GM21526 (cell line): ENCODE measurements at regions not wholly inside any gene's neighbourhood (a gene's known extent, or its start where the extent isn't known, plus 50 kb on each side); places are given as distances from the start of the nearest gene placed in this dataset.
"Not testable (repeated sequence)": the region's sequence is repeated elsewhere in the genome, so short reads cannot be mapped to it uniquely, and the experiment has no call there.

ENCODE experiments used
- ATAC-seq: cut with Tn5 transposase; IDR thresholded peaks from one replicate; pipeline ENCODE4 v1.9.1; 2021; ENCODE audit warnings: moderate library complexity; ENCODE audit not compliant: unreplicated experiment, low FRiP score

DNA sequence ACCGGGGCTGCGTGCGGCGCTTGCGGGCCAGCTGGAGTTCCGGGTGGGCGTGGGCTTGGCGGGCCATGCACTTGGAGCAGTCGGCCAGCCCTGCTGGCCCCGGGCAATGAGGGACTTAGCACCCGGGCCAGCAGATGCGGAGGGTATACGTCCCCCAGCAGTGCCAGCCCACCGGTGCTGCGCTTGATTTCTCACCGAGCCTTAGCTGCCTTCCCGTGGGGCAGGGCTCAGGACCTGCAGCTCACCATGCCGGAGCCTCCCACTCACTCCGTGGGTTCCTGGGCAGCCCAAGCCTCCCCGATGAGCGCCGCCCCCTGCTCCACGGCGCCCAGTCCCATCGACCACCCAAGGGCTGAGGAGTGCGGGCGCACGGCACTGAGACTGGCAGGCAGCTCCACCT is 51.4 kb upstream of the INPP4B start:
- not testable (repeated sequence) for ATAC-seq

- no peak for ATAC-seq
Measured at GRCh38 chr4:142900622-142901021, 54.5 kb upstream of the INPP4B start.

GRCh38 chr4:142901166-142901662 is 55.1 kb upstream of the INPP4B start:
- ATAC-seq: no peak

DNA sequence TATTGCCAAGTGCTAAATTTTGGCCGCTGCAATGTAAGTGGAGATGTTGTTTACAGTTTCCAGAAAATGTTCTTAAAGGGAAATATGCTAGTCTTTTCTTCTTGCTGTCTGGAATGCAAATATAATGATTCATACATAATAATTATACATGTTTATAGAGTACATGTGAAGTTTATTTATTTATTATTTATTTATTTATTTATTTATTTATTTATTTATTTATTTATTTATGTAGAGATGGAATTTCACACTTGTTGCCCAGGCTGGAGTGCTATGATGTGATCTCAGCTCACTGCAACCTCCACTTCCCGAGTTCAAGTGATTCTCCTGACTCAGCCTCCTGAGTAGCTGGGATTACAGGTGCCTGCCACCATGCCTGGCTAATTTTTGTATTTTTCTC is 57.5 kb upstream of the INPP4B start:
- ATAC-seq: not testable (repeated sequence)

DNA sequence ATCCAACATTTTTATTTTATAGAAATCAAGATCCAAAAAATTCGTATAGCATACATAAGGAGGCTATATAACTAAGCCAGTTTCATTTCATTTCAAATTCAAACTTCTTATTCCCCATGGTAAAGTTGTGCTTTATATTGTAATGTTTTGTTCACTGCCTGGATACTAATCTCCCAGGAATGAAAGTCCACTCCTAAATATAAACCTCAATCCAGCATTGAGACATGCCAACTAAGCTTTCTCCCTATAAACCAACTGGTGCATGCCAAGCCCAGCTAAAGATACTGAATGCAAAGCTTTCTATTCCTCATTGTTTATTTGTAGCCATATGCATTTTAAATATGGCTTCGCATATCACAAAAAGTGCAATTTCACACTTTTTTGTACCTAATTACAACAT is 63.8 kb upstream of the INPP4B start:
- no peak for ATAC-seq

DNA sequence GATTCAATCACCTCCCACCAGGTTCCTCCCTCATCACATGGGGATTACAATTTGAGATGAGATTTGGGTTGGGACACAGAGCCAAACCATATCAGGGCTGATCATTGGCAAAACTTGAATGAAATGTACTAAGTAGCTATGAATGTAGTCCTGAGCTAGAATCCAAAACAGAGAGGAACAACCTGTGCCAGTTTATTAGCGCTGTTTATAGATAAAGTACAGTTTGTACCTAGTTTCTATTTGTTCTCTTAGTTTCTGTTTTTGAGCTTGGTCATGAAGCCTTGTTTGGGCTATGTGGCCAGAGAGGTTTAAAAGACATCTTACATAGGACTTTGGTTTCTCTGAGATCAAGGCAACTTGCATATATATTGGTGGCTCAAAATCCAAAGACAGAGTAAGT is 66.9 kb upstream of the INPP4B start:
- ATAC-seq: no peak

GRCh38 chr4:142913461-142914030 is 67.4 kb upstream of the INPP4B start:
- ATAC-seq: no peak

DNA sequence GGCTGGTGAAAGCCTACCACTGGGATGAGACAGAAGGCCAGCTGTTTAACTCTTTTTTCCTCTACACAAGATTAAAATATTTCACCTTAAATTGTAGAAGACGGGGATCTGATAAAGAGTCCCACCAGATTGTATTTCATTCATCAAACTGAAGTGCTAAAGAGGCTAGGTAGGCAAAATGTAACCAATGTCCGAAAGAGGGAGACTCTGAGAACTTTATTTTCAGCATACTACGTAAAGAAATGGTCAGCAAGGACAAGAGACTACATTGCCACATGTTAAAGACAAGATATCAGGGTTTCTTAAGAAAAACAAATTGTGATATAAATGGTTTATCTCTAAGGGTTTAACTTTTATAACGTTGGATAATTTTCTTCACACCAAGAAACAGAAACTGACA is 71.6 kb upstream of the INPP4B start:
- ATAC-seq: no peak

GRCh38 chr4:142922720-142923119 is 76.6 kb upstream of the INPP4B start:
- no peak for ATAC-seq

GRCh38 chr4:142923619-142924018 is 77.5 kb upstream of the INPP4B start:
- no peak for ATAC-seq

GRCh38 chr4:142925161-142925560 is 79.1 kb upstream of the INPP4B start:
- ATAC-seq: no peak

DNA sequence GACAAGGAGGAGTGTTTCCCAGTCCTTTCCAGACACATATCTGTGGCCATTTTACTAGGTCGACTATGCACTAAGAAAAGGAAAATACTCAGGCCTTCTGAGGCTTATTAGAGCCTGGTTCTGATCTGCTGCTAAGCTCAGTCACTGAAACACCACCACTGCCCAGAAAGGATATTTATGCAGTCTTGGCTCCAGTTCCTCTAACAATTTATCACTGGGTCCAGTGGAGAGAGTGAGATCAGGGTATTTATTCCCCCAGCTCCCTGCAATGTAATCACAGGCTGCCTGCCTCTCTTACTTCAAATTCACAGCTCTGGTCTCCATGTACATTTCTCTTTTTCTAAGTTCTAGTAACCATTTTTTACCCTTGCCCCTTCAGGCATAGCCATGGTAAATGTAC is 81.6 kb upstream of the INPP4B start:
- ATAC-seq: no peak

DNA sequence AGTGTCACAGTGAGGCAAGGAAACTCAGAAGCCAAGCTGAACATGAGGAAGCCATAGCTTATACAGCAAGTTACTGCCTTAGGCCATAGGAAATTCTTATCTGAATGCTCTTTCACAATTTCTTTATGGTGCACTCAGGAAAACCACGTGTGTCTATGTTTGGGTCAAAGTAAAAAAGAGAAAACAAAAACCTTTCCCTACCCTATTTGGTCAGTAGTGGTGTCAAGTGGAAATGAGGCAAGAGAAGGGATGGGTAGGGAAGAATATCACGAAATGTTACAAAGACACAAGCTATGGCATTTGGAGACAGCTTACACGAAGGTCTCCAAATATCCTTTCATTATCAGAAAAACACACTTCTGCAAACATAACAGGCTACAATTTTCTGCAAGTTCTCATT is 83.4 kb upstream of the INPP4B start:
- ATAC-seq: no peak

GRCh38 chr4:142933207-142933606 is 87.1 kb upstream of the INPP4B start:
- no peak for ATAC-seq

DNA sequence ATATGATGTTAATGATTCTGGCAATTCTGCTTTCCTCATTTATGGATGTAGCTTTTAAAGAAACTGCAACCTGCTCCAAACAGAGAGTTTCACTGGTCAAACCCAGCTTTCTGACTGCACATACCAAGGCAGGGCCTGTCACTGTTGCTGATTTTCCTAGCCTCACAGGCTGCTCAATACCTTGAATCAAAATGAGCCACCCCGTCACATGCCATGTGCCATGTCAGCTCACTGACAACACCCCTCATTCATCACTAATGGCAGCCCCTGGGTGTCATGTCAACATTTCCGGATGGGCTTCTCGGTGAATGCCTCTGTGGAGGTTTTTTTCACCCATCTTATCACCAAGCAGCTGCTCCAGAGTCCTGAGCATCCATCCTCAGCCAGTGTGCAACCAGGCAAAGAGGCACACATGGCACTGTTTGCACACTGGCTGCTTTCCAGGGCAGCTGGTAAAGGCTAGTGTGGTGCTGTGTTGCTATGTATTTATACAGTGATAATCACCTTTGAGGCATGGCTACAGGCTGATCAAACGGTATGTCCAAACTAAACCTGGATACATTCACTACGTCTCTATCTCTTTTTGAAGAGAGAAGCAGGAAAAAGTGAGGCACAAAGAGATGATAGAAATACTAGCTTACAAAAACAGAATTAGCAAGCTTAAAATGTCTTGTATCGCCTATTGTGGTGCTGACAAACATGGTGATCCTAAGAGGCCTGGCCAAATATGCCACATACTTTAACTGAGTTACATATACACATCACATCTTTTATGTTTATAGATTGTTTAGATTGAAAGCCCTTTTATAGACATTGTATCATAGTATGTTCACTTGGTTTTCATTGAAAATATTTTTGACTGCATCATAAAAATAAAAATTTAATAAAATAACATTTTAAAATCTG is 94.6 kb upstream of the INPP4B start:
- no peak for ATAC-seq

DNA sequence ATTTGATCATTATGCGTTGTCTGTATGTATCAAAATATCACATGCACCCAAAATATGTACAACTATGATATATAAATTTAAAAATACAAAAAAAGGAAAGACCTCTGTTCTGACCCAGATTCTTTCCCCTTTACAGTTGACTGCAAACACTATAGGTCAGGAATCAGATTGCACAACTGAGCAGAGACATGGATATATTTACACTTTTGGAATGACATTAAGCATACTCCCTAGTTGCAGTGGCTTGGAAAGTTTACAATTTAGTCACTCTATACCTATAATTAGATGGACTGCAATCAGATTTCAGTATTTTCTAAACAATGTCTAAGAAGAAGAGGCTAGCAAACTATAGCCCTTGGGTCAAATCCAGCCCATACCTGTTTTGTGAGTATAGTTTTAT is 98.5 kb upstream of the INPP4B start:
- no peak for ATAC-seq

DNA sequence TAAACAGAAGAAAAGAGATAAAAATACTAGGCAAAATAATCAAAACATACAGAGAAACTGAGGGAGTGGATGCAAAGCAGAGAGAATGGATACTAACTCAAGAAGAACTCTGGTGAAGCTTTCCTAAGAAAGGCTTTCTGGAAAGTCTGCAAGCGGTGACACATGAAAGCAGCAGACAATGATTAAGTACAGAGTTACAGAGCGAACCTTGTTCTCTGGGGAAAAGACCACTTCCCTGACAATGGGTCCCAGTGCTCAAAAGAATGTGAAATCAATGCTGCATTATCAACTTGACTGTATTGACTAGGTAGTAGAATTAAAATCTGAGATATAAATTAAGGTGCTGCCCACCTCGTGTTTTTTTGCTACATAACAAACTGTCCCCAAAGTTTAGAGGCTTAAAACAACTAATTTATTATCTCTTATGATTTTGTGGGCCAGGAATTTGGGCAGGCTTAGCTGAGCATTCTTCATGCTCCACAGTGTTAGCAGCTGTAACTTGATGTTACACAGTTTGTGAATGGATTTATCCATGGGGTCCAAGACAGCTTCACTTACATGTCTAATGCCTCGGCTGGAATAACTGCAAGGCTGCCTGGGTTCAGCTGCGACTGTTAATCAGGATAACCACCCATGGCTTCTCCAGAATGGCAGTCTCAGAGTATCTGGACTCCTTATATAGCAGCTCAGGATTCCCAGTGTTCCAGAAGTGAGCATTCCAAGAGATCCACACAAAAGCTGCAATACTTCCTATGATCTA is 106.9 kb upstream of the INPP4B start:
- no peak for ATAC-seq

DNA sequence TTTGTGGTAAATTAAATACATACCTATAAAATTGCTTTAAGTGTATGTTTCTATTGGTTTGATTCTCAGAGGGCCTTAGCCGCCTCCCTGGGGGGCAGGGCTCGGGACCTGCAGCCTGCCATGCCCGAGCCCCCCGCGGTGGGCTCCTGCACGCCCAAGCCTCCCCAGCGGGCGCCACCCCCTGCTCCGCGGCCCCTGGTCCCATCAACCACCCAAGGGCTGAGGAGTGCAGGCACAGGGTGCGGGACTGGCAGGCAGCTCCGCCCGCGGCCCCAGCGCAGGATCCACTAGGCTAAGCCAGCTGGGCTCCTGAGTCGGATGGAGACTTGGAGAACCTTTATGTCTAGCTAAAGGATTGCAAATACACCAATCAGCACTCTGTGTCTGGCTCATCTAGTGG is 108.3 kb upstream of the INPP4B start:
- ATAC-seq: no peak

DNA sequence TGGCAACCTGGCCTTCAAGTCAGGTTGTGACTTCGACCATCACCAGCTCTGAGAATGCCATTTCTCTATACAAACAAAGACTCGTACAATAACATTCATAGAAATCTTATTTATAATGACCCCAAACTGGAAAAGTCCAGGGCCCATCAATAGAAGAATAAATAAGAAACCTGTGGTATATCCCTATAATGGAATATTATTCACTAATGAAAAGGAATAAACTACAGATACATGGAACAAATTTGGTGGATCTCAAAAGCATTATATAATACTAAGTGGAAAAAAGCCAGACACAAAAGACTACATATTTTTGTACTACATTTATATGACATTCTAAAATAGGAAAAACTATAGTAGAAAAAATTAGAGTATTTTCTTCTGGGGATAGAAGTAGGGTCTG is 109.4 kb upstream of the INPP4B start:
- no peak for ATAC-seq

DNA sequence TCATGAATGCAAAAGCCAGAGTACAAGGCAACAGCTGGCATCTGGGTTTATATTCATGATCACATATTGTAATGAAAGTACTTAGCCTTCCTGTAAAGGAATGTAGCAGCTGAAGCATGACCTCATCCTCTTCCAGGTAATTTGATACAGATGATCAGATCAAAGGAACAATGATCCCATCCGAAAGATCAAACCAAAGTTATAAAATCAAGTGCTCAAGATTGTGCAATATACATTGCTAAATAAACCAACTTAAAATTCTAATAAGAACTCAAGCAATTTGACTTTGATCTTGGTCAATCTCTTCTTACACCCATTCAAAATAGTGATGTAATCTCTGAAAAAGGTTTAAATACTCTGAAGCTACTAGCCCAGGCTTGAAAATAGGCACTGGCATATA is 113.1 kb upstream of the INPP4B start:
- ATAC-seq: no peak

GRCh38 chr4:142960126-142960525 is 114.0 kb upstream of the INPP4B start:
- no peak for ATAC-seq
